Putamen (tissue), 1 donor: ENCODE measurements at regions not wholly inside any gene's neighbourhood (a gene's known extent, or its start where the extent isn't known, plus 50 kb on each side); places are given as distances from the start of the nearest gene placed in this dataset.
"Not testable (repeated sequence)": the region's sequence is repeated elsewhere in the genome, so short reads cannot be mapped to it uniquely, and the experiment has no call there.

ENCODE experiments used
- DNase-seq: peaks from one replicate; pipeline ENCODE4 v3.0.0-alpha.2; 2016; ENCODE audit warnings: low spot score

GRCh38 chrX:25851141-25851540 is 287.0 kb upstream of the MAGEB18 start:
- DNase-seq = no peak

- no peak for DNase-seq
Measured at GRCh38 chrX:25853002-25853479, 285.1 kb upstream of the MAGEB18 start.

GRCh38 chrX:25858273-25858880 is 279.8 kb upstream of the MAGEB18 start:
- peak; percentile 31 for DNase-seq

- DNase-seq = no peak
Measured at GRCh38 chrX:25860322-25860721, 277.8 kb upstream of the MAGEB18 start.

GRCh38 chrX:25869761-25870160 is 268.4 kb upstream of the MAGEB18 start:
- no peak for DNase-seq

- DNase-seq = no peak
Measured at GRCh38 chrX:25872786-25873185, 265.4 kb upstream of the MAGEB18 start.

GRCh38 chrX:25873196-25873595 is 264.9 kb upstream of the MAGEB18 start:
- no peak for DNase-seq

- no peak for DNase-seq
Measured at GRCh38 chrX:25878806-25879205, 259.3 kb upstream of the MAGEB18 start.

- not testable (repeated sequence) for DNase-seq
Measured at GRCh38 chrX:25882503-25882902, 255.6 kb upstream of the MAGEB18 start.

GRCh38 chrX:25897758-25898157 is 240.4 kb upstream of the MAGEB18 start:
- no peak for DNase-seq

- not testable (repeated sequence) for DNase-seq
Measured at GRCh38 chrX:25905728-25906127, 232.4 kb upstream of the MAGEB18 start.

GRCh38 chrX:25925946-25926345 is 212.2 kb upstream of the MAGEB18 start:
- no peak for DNase-seq

- DNase-seq = no peak
Measured at GRCh38 chrX:25928316-25928715, 209.8 kb upstream of the MAGEB18 start.

- no peak for DNase-seq
Measured at GRCh38 chrX:25941087-25941486, 197.1 kb upstream of the MAGEB18 start.

GRCh38 chrX:25941559-25942250 is 196.4 kb upstream of the MAGEB18 start:
- DNase-seq = no peak

GRCh38 chrX:25968920-25969319 is 169.2 kb upstream of the MAGEB18 start:
- no peak for DNase-seq

GRCh38 chrX:25976683-25977310 is 161.3 kb upstream of the MAGEB18 start:
- DNase-seq = no peak

GRCh38 chrX:25998687-25999086 is 139.5 kb upstream of the MAGEB18 start:
- DNase-seq = no peak

- DNase-seq = no peak
Measured at GRCh38 chrX:26007462-26007861, 130.7 kb upstream of the MAGEB18 start.

GRCh38 chrX:26008042-26008441 is 130.1 kb upstream of the MAGEB18 start:
- no peak for DNase-seq

GRCh38 chrX:26008691-26009090 is 129.5 kb upstream of the MAGEB18 start:
- DNase-seq = no peak

- DNase-seq = no peak
Measured at GRCh38 chrX:26019386-26019785, 118.8 kb upstream of the MAGEB18 start.

- DNase-seq = no peak
Measured at GRCh38 chrX:26026179-26026578, 112.0 kb upstream of the MAGEB18 start.
